Thyroid gland (tissue), 4 donors: ENCODE measurements at regions not wholly inside any gene's neighbourhood (a gene's known extent, or its start where the extent isn't known, plus 50 kb on each side); places are given as distances from the start of the nearest gene placed in this dataset.

Experiments used
- POLR2A ChIP-seq, 2 donors: fragments of 450-650 bp; IDR thresholded peaks; one replicate each; pipeline ENCODE4 v1.6.1; 2017; ENCODE audit warnings: antibody characterized with exemption in 2 of 2, mild to moderate bottlenecking in 2 of 2, moderate library complexity in 1 of 2
- TF ChIP-seq, protein P1 (sequence below), 6 experiments: fragments of 200-600 bp in 3 of 6; fragments of 450-650 bp in 3 of 6; sonication (generic) in 3 of 6; IDR thresholded peaks; one replicate each; pipeline ENCODE4 v1.5.1; 2016 to 2019; ENCODE audit warnings: antibody characterized with exemption in 6 of 6, mild to moderate bottlenecking in 2 of 6, inconsistent platforms in 1 of 6, moderate library complexity in 1 of 6

DNA sequence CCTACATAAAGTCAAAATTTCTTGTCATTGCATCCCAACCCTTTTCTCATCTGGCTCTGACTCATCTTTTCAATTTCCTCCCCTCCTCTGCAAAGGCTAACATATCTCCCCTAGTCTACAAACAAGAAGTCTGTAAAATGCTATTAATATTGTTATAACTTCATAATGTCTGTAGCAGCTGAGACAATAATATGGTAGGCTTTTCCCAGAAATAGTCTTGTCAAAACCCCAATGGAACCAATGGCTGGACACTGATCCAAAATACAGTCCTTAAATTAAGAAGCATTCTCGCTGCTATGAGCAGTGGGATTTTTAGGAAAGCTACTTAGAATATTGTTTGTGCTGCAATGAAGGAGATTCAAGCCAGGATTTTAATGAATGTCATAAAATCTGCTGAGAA lies 131.4 kb downstream of the KLHL28 start:
- no peak for TF ChIP-seq POLR2A (IDR thresholded peaks at IDR 0.05)
- TF ChIP-seq, protein P1, sequence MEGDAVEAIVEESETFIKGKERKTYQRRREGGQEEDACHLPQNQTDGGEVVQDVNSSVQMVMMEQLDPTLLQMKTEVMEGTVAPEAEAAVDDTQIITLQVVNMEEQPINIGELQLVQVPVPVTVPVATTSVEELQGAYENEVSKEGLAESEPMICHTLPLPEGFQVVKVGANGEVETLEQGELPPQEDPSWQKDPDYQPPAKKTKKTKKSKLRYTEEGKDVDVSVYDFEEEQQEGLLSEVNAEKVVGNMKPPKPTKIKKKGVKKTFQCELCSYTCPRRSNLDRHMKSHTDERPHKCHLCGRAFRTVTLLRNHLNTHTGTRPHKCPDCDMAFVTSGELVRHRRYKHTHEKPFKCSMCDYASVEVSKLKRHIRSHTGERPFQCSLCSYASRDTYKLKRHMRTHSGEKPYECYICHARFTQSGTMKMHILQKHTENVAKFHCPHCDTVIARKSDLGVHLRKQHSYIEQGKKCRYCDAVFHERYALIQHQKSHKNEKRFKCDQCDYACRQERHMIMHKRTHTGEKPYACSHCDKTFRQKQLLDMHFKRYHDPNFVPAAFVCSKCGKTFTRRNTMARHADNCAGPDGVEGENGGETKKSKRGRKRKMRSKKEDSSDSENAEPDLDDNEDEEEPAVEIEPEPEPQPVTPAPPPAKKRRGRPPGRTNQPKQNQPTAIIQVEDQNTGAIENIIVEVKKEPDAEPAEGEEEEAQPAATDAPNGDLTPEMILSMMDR (IDR thresholded peaks at IDR 0.05) = no peak
